Progenitor cell of endocrine pancreas (in vitro differentiated cells): ENCODE measurements at regions not wholly inside any gene's neighbourhood (a gene's known extent, or its start where the extent isn't known, plus 50 kb on each side); places are given as distances from the start of the nearest gene placed in this dataset.

Source experiments
- DNase-seq: peaks from one replicate; pipeline ENCODE4 v3.0.0; 2021; ENCODE audit warnings: low spot score; ENCODE audit not compliant: unreplicated experiment
- H3K27ac Mint-ChIP-seq: 2 replicates; pipeline ENCODE4 v1.8.0; 2021; ENCODE audit warnings: mild to moderate bottlenecking, moderate library complexity, mixed read lengths
- H3K27me3 Mint-ChIP-seq: 2 replicates; pipeline ENCODE4 v1.8.0; 2021; ENCODE audit warnings: mixed read lengths
- H3K36me3 Mint-ChIP-seq: 2 replicates; pipeline ENCODE4 v1.8.0; 2022; ENCODE audit warnings: mixed read lengths; ENCODE audit not compliant: insufficient read depth
- H3K4me1 Mint-ChIP-seq: 2 replicates; pipeline ENCODE4 v1.8.0; 2021; ENCODE audit warnings: low read depth, mixed read lengths
- H3K4me3 Mint-ChIP-seq: 2 replicates; pipeline ENCODE4 v1.8.0; 2021; ENCODE audit warnings: low read depth, mild to moderate bottlenecking, moderate library complexity, mixed read lengths
- H3K9me3 Mint-ChIP-seq: 2 replicates; pipeline ENCODE4 v1.8.0; 2021; ENCODE audit warnings: low read depth, mixed read lengths
- CTCF ChIP-seq: fragments of 200-600 bp; sonication (generic); IDR thresholded peaks from one replicate; pipeline ENCODE4 v1.5.0; 2021; ENCODE audit warnings: antibody characterized with exemption, mild to moderate bottlenecking; ENCODE audit not compliant: unreplicated experiment

- peaks cover 4% of the 10 kb centered on the region for H3K4me1 Mint-ChIP-seq
- no peak for TF ChIP-seq CTCF
- H3K27me3 Mint-ChIP-seq: no peaks in the 10 kb centered on the region
- no peak overlapping the region for H3K27ac Mint-ChIP-seq
- DNase-seq: no peak
- peaks cover 29% of the 10 kb centered on the region for H3K9me3 Mint-ChIP-seq
- no peak overlapping the region for H3K4me3 Mint-ChIP-seq
- H3K36me3 Mint-ChIP-seq: no peaks in the 10 kb centered on the region
Measured at GRCh38 chr11:42205518-42205917, 746.1 kb upstream of the LRRC4C start.

GRCh38 chr11:42225664-42226063 is 766.2 kb upstream of the LRRC4C start:
- Mint-ChIP-seq H3K9me3 (no peaks in the 10 kb centered on the region), H3K4me1 (no peaks in the 10 kb centered on the region), H3K27ac (no peak overlapping the region), H3K4me3 (no peak overlapping the region), H3K36me3 (no peaks in the 10 kb centered on the region), H3K27me3 (no peaks in the 10 kb centered on the region)
- TF ChIP-seq CTCF: no peak
- DNase-seq: no peak

GRCh38 chr11:42232673-42233072 is 773.2 kb upstream of the LRRC4C start:
- Mint-ChIP-seq H3K9me3 (no peaks in the 10 kb centered on the region), H3K4me3 (no peak overlapping the region), H3K27me3 (no peaks in the 10 kb centered on the region), H3K36me3 (no peaks in the 10 kb centered on the region), H3K4me1 (no peaks in the 10 kb centered on the region), H3K27ac (no peak overlapping the region)
- no peak for DNase-seq
- TF ChIP-seq CTCF: no peak

GRCh38 chr11:42234451-42234951 is 775.0 kb upstream of the LRRC4C start:
- no peak for TF ChIP-seq CTCF

GRCh38 chr11:42237701-42238235 is 778.3 kb upstream of the LRRC4C start:
- H3K4me1 Mint-ChIP-seq: peaks cover 3% of the 10 kb centered on the region
- DNase-seq: no peak
- H3K27ac Mint-ChIP-seq: no peak overlapping the region
- H3K4me3 Mint-ChIP-seq: no peak overlapping the region
- no peaks in the 10 kb centered on the region for H3K36me3 Mint-ChIP-seq
- no peaks in the 10 kb centered on the region for H3K9me3 Mint-ChIP-seq
- peaks cover 3% of the 10 kb centered on the region for H3K27me3 Mint-ChIP-seq
- TF ChIP-seq CTCF: no peak

More at GRCh38 chr11:42234451-42234951, 775.0 kb upstream of the LRRC4C start:
- no peak for DNase-seq
- Mint-ChIP-seq H3K4me3 (no peak overlapping the region), H3K27ac (no peak overlapping the region), H3K27me3 (no peaks in the 10 kb centered on the region), H3K36me3 (no peaks in the 10 kb centered on the region), H3K9me3 (no peaks in the 10 kb centered on the region), H3K4me1 (no peaks in the 10 kb centered on the region)
